GM21381 (cell line): ENCODE measurements at regions not wholly inside any gene's neighbourhood (a gene's known extent, or its start where the extent isn't known, plus 50 kb on each side); places are given as distances from the start of the nearest gene placed in this dataset.
"Not testable (repeated sequence)": the region's sequence is repeated elsewhere in the genome, so short reads cannot be mapped to it uniquely, and the experiment has no call there.

Experiments used
- ATAC-seq: cut with Tn5 transposase; IDR thresholded peaks from one replicate; pipeline ENCODE4 v1.9.1; 2021; ENCODE audit warnings: mild to moderate bottlenecking, moderate library complexity; ENCODE audit not compliant: unreplicated experiment

DNA sequence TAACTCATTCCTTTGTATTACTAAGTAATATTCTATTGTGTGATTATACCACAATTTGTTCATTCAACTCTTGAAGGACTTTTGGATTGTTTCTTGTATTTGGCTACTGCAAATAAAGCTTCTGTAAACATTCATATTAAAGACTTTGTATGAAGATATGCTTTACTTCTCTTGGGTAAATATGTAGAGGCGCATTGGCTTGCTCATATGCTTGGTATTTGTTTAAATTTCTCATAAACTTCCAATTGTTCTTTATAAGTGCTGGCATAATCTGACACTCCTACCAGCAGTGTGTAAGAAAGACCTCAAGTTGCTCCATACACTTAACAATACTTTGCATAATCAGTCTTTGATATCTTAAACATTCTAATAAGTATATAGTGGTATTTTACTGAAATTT, 792.8 kb upstream of the LRRTM1 start:
- ATAC-seq: no peak

DNA sequence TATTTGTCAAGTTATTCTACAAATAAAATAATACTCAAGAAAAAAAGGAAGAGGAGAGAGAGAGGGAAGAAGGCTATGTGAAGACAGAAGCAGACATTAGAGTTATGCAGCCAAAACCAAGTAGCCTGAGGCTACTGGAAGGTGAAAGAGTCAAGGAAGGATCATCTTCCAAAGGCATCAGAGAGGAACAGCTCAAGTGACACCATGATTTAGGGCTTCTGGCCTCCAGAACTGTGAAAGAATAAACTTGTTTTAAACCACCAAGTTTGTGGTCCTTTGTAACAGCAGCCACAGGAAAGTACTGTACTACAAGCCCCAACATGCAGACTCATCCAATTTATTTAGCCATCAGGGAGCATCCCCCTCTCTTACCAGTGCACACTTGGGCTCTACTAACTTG, 788.5 kb upstream of the LRRTM1 start:
- no peak for ATAC-seq

DNA sequence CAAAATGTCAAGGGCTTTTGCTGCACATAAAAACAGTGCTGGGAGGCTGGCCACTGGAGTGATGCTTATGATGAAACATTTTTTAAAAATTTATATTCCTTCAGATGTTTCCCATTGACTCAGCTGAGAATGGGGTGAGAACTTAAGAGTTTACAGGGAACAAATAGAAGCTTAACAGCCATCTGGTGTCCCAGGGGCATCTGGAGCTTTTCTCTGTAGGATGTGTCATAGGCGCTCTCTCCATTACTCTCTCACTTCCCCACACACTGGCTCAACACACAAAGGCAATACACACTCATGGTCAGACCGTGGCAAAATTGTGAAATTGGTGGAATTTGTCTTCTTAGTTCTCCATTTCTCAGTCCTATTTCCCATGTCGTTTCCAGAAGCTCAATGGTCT, 783.1 kb upstream of the LRRTM1 start:
- no peak for ATAC-seq

DNA sequence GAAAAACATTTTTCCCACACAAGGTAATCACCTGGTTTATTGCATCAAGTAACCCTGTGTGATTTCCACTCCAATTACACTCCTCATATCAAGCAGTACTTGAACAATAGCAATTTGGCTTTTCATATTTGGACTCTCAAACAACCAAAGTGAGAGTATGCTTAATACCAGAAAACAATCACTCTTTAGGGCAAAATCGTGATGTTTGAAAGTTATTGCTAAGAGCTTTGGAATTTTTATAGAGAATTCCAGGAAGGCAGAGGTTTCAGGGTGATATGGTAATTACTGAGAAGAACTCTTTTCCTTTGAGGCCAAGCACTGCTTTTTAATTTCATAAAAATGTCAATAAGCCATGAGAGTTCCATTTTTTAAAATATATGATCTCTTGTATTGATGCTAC, 779.5 kb upstream of the LRRTM1 start:
- no peak for ATAC-seq

DNA sequence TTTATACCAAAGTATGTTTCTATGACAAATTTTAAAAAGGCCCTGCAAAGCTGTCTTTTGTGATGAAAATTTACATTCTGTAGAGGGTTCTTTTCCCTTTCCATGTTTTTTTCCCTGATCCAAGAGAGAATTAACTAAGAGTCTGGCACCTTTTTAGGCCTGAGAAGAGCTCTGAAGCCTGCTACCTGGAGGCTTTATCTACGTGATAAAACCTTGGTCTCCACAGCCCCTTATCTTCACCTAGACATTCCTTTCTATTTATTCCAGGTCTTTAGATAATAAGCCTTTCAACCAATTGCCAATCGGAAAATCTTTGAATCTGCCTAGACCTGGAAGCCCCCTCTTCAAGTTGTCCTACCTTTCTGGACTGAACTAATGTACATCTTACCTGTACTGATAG, 774.1 kb upstream of the LRRTM1 start:
- ATAC-seq: no peak

DNA sequence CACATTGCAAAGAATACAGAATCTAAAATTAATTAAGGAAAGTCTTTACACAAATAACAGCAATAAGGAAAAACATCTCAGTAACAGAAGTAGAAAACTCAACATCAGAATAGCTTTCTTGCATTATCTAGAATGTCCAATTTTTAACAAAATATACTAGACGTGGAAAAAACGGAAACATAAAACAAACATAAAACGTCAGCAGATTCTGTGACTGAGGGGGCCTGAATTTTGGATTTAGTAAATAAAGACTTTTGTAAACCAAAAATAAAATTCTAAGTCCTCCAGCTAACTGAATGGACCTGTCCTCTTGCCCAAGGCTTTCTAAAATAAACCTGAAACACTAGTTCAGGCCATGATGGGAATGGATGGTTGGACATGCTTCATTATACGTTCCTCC, 773.5 kb upstream of the LRRTM1 start:
- ATAC-seq: no peak

DNA sequence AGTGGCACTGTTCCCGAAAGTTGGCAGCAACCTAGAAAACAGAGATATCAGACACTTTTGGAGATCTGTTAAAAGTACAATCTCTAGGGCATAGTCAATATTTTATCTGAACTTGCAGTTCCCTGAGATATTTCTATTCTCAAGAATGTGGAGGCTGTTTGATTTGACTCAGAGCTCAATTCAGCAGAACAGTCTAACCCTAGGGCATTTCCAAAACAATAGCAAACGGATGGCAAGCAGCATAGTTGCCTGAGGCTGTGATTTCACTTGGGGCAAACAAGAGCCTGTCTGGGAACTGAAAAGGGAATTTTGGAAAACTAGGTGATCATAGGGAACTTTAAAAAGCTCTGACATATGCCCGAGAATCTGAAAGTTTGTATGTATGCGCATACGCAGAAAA, 772.8 kb upstream of the LRRTM1 start:
- no peak for ATAC-seq

DNA sequence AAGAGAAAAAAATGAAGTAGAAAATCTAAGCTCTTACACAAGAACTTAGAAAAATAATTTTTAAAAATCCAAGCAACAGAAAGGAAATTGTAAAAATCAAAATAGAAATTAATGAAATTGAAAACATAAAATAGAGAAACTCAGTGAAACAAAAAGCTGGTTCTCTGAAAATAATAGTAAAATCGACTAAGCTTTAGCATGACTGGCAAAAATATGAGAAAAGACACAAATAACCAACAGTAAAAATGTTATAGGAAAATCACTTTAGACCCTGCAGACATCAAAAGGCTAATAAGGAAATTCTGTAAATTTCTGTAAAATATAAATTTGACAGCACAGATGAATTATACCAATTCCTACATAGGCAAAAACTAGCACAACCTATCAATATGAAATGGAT, 768.9 kb upstream of the LRRTM1 start:
- ATAC-seq: no peak

DNA sequence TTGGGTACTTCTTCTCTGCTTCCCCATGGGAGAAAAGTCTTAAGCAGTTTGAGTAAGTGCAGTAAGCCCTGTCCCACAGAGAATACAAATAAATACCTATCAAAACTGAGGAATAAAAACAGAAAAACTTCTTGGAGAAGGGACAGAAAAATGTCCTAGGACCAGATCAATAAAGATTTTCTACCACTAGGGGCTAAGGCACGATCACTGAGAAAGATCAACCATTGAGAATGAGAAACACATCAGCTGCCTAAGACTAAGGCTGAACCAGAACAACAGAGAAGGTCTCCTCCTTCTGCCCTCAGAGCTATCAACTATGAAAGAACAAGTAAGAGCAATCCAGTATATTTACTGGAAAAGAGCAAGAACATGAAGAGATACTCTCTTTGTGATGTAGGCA, 763.6 kb upstream of the LRRTM1 start:
- no peak for ATAC-seq

DNA sequence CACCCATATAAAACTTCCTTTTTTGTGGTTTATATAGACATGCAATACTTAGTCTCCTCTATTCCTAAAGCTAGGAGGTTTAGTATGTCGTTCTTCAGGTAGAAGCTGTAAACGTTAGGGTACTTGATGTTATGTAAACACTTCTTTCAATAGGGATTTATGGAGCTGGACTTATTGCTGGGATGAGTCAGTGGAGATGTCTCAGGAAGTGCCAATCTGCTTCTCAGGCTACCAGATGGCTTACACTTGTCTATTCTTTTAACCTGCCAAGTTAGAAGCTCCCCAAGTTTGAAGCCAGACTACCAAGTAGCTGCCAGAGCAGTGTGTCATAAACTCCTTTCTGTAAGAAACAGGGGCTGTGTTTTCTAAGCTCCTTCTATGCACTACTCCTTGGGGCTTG, 756.5 kb upstream of the LRRTM1 start:
- ATAC-seq: no peak

DNA sequence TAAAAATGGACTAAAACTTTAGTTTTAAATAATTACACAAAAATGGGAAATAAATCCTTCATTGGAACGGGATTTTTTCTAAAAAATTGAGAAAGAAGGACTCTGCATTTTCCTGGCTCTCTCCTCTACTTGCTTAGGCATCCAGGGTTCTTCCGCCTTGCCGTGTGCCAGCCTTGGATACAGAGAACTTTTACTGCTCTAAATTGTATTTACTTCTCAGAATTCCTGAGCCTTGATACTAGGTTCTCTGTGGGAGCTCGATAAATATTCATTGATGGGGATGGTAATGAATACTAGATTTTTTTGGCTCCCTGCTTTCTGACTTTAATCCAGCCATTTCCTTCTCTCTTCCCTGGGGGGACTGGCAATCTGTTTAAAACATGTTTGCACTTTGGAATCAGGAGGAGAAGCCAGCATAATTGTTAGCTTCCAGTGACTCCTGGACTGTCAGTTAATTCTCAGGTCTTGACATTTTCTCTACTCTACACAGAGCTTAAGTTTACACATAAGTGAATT, 746.1 kb upstream of the LRRTM1 start:
- no peak for ATAC-seq

DNA sequence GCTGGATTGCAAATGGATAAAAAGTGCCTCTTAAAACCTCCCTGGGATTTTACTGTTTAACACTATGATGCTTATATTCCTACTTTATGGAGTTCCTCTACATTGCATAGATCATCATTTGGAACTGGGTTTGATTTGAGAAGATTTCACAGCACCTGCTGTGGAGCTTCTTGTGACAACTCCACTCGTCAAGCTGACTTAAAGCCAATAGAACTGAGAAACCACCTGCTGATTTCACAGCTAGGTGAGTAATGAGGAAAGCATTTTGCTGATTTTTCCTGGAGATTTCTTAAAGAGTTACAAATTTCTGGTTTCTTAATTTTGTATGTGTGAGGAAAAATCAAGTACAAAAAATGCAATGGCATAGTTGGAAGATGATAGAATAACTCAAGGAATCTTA, 739.1 kb upstream of the LRRTM1 start:
- ATAC-seq: no peak

DNA sequence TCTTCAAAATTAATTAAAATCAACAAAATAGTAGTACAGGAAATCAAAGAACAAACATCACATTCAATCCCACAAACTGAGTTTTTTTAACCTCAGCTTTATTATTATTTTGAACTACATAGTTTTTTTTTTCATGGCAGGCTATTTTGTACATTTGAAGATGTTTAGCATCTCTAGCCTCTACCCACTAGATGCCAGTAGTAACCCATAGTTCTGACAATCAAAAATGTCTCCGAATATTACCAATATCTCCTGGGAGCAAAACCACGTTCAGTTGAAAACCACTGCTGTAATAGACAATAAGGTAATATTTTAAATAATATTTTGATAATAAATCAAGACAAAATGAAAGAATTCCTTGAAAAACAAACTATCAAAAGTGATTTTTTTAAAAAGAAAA, 702.6 kb upstream of the LRRTM1 start:
- no peak for ATAC-seq

DNA sequence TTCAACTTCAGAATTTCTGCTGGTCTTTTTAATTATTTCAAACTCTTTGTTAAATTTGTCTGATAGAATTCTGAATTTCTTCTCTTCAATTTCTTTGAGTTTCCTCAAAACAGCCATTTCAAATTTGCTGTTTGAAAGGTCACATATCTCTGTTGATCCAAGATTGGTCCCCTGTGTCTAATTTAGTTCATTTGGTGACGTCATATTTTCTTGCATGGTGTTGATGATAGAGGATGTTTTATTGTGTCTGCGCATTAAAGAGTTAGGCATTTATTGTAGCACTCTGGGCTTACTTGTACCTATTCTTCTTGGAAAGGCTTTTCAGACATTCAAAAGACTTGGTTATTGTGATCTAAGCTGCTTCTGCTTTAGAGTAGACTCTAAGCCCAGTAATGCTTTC, 698.4 kb upstream of the LRRTM1 start:
- no peak for ATAC-seq

DNA sequence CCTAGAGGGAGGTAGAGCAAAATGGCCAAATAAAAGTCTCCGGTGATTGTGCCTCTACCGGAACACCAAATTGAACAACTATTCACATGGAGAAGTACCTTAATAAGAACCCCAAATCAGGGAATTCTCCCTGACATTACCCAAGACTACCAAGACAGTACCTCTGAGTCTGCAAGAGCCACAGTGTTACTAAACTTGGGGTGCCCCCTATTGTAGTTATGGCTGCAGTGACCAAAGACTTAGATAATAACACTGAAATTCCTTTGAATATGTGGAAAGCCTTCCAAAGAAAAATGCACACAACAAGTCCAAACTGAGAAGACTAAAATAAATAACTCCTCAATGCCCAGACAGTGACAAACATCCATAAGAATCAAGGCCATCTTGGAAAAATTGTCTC, 682.9 kb upstream of the LRRTM1 start:
- ATAC-seq: no peak

DNA sequence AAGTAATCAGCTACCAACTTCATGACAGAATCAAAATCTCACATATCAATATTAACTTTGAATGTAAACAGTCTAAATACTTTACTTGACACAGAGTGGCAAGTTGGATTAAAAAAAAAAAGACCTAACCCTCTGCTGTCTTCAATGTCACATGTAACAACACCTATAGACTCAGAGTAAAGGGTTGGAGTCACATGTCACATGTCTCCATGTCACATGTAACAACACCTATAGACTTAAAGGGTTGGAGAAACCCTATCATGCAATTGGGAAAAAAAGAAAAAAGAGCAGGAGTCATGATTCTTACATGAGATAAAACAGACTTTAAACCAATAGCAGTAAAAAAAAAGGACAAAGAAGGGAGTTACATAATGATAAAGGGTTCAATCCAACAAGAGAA, 665.3 kb upstream of the LRRTM1 start:
- ATAC-seq: no peak

DNA sequence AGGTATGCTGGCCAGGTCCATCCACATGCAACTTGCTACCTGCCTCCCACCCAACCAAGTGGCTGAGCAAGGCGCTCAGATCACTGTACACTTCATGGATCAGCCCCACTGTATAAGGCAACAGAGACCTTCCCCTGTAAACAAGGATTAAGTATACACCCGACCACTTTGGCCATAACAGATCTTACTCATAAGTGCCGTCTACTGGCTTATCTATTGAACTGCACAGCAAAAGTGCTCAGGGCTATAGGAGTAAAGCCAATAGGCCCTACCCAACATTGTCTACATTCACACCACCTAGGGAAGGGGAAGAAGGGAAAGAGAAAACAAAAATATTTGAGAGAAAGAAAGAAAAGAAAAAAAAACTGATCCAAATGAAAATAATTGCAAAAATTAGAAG, 663.9 kb upstream of the LRRTM1 start:
- ATAC-seq: no peak

DNA sequence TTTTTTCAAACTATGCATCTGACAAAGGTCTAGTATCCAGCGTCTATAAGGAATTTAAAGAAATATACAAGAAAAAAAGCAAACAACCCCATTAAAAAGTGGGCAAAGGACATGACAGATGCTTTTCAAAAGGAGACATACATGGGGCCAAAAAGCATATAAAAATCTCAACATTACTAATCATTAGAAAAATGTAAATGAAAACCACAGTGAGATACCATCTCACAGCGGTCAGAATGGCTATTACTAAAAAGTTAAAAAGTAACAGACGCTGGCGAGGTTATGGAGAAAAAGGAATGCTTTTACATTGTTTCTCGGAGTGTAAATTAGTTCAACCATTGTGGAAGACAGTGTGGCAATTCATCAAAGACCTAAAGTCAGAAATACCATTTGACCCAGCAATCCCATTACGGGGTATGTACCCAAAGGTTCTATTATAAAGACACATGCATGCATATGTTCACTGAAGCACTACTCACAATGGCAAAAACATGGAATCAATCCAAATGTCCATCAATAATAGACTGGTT, 643.1 kb upstream of the LRRTM1 start:
- ATAC-seq: no peak

DNA sequence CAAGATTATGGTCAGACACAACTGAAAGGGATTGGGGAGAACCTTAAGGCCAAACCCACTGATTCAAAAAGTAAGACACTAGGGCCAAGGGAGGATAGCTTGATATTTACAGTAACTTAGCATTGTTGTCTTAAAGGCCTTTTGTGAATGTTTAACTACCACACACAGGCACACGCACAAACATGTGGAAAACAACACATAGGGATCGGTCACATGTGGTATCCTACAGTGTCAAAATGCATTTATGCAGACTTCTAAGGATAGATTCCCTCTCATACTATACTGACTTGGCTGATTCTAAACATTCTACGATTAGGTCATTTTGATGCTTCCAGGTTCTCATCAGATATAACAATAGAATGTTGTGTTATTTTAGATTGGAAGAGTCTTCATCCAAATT, 638.9 kb upstream of the LRRTM1 start:
- no peak for ATAC-seq

DNA sequence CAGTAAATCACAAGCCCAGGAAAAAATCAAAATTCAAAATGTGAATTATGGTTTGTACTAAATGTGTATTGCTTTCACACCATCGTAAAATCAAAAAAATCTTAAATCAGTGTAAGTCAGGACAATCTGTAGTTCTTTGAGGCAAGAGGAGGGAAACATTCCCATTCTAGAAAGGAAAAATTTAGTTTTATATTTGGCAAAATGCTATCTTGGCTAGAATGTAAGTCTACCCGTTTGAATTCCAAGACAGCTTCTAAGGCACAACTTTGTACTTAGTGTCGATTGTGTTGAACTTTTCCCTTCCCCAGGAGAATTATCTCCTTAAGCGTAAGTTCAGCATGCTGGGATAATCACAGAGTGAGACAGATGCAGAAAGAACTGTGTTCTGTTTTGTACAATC, 638.2 kb upstream of the LRRTM1 start:
- no peak for ATAC-seq

DNA sequence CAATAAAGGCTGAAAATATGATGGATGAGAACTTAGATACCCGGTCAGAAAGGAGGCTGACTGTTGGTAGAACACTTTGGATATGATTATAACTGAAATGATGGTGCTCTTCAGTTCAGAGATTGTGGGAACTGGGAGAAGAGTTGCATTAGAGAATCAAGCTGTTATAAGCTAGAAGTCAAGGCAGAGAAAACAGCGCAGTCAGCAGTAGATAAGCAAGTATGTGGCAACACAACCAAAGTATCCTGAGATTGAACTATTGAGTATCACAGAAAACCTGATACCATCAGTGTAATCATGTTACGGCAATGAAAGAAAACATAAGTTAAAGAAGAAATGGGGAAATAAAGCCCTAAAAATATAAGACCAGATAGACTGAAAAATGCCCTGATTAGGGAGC, 633.9 kb upstream of the LRRTM1 start:
- ATAC-seq: no peak

DNA sequence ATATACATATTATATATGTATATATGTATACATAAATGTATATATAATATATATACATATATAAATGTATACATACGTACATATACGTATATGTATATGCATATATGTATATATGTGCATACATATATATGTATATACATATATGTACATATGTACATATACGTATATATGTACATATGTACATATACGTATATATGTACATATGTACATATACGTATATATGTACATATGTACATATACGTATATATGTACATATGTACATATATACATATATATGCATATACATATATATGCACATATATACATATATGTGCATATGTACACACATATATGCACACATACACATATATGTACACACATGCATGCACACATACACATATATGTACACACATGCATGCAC, 627.3 kb upstream of the LRRTM1 start:
- not testable (repeated sequence) for ATAC-seq

DNA sequence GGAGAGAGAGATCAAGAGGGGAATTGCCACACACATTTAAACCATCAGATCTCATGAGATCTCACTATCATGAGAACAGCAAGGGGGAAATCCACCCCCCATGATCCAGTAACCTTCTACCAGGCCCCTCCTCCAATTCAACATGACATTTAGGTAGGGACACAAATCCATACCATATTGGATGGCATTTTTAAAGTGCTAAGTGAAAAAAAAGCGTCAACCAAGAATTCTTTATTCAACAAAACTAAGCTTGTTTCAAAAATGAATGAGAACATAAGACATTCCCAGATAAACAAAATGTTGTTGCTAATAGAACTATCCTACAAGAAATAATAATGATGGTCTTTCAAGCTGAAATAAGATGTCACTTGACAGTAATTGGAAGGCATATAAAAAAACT, 626.2 kb upstream of the LRRTM1 start:
- ATAC-seq: no peak

DNA sequence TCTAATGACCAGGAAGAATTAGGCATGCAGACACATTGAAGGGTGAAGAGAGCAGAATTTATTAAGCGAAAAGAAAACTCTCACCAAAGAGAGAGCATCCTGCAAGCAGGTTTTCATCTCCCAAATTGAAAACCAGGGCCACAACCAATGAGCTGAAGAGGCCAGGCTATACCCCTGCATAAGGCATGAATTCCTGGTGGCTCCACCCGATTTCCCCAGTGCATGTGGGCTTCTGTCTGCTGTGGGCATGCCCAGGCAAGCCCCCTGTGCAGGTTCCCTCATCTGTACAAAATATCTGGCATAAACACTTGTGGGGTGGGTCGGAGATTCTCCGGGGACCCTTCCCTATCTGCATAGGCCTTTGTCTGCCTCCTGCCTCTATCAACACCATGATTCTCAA, 621.6 kb upstream of the LRRTM1 start:
- no peak for ATAC-seq
